GM23338 (cell line): ENCODE measurements at regions not wholly inside any gene's neighbourhood (a gene's known extent, or its start where the extent isn't known, plus 50 kb on each side); places are given as distances from the start of the nearest gene placed in this dataset.

Experiments
- CREB1 ChIP-seq: fragments of 250-450 bp; sonication (Bioruptor Pico); IDR thresholded peaks from 2 replicates; pipeline ENCODE4 v1.5.0; 2020; ENCODE audit warnings: low read depth, mild to moderate bottlenecking, moderate library complexity
- EZH2 ChIP-seq: fragments of 200-600 bp; sonication (generic); IDR thresholded peaks from one replicate; pipeline ENCODE4 v1.8.0; 2017; ENCODE audit warnings: antibody characterized with exemption, mild to moderate bottlenecking, low read depth; ENCODE audit not compliant: unreplicated experiment
- EZH2phosphoT487 ChIP-seq: fragments of 200-600 bp; sonication (generic); IDR thresholded peaks from one replicate; pipeline ENCODE4 v1.8.1; 2018; ENCODE audit warnings: antibody characterized with exemption; ENCODE audit not compliant: unreplicated experiment
- JUNB ChIP-seq: IDR thresholded peaks from one replicate; pipeline ENCODE4 v1.6.1; 2016; ENCODE audit warnings: antibody characterized with exemption; ENCODE audit not compliant: unreplicated experiment
- ZNF331 ChIP-seq: fragments of 250-450 bp; sonication (Bioruptor Pico); IDR thresholded peaks from 2 replicates; pipeline ENCODE4 v1.5.0; 2020; ENCODE audit warnings: low read depth, mild to moderate bottlenecking, moderate library complexity
- TF ChIP-seq, protein P1 (sequence below), 2 experiments: fragments of 200-600 bp in 1 of 2; sonication (generic) in 1 of 2; conservative IDR thresholded peaks; 2 replicates each; pipeline versions ENCODE4 v1.5.1 to v1.6.1; 2016 to 2017; ENCODE audit warnings: antibody characterized with exemption in 2 of 2, low read depth in 2 of 2, mild to moderate bottlenecking in 2 of 2, moderate library complexity in 1 of 2
- TF ChIP-seq, protein P2 (sequence below): IDR thresholded peaks from one replicate; pipeline ENCODE4 v1.6.1; 2018; ENCODE audit warnings: antibody characterized with exemption; ENCODE audit not compliant: unreplicated experiment

DNA sequence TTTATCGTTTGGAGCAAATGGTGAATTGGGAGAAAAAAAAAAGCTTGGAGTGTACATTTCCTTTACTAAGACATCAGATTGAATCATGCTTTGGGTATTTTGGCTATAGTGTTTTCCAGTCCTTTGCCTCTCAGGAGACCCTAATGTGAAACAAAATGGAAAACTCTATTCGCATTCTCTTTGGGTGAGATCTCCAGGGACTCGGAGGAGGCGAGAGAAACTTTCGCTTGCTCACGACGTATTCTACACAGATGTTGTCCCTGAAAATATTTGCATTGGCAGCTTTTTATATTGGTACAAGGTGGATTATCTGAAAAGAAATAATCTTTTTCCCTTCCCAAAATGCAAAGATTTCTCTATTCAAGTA lies 1240.1 kb upstream of the WWC1 start:
- no peak for TF ChIP-seq EZH2phosphoT487
- TF ChIP-seq, protein P1, sequence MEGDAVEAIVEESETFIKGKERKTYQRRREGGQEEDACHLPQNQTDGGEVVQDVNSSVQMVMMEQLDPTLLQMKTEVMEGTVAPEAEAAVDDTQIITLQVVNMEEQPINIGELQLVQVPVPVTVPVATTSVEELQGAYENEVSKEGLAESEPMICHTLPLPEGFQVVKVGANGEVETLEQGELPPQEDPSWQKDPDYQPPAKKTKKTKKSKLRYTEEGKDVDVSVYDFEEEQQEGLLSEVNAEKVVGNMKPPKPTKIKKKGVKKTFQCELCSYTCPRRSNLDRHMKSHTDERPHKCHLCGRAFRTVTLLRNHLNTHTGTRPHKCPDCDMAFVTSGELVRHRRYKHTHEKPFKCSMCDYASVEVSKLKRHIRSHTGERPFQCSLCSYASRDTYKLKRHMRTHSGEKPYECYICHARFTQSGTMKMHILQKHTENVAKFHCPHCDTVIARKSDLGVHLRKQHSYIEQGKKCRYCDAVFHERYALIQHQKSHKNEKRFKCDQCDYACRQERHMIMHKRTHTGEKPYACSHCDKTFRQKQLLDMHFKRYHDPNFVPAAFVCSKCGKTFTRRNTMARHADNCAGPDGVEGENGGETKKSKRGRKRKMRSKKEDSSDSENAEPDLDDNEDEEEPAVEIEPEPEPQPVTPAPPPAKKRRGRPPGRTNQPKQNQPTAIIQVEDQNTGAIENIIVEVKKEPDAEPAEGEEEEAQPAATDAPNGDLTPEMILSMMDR (conservative IDR thresholded peaks at IDR 0.05; ENCODE audit: low read depth in 2 of 2) = no peak
- TF ChIP-seq, protein P2, sequence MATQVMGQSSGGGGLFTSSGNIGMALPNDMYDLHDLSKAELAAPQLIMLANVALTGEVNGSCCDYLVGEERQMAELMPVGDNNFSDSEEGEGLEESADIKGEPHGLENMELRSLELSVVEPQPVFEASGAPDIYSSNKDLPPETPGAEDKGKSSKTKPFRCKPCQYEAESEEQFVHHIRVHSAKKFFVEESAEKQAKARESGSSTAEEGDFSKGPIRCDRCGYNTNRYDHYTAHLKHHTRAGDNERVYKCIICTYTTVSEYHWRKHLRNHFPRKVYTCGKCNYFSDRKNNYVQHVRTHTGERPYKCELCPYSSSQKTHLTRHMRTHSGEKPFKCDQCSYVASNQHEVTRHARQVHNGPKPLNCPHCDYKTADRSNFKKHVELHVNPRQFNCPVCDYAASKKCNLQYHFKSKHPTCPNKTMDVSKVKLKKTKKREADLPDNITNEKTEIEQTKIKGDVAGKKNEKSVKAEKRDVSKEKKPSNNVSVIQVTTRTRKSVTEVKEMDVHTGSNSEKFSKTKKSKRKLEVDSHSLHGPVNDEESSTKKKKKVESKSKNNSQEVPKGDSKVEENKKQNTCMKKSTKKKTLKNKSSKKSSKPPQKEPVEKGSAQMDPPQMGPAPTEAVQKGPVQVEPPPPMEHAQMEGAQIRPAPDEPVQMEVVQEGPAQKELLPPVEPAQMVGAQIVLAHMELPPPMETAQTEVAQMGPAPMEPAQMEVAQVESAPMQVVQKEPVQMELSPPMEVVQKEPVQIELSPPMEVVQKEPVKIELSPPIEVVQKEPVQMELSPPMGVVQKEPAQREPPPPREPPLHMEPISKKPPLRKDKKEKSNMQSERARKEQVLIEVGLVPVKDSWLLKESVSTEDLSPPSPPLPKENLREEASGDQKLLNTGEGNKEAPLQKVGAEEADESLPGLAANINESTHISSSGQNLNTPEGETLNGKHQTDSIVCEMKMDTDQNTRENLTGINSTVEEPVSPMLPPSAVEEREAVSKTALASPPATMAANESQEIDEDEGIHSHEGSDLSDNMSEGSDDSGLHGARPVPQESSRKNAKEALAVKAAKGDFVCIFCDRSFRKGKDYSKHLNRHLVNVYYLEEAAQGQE = no peak
- TF ChIP-seq ZNF331 = no peak
- TF ChIP-seq CREB1 (CRISPR knock-in tag) = no peak
- TF ChIP-seq JUNB = no peak
- no peak for TF ChIP-seq EZH2
